ENCODE measurements at regions not wholly inside any gene's neighbourhood (a gene's known extent, or its start where the extent isn't known, plus 50 kb on each side); places are given as distances from the start of the nearest gene placed in this dataset.

DNA sequence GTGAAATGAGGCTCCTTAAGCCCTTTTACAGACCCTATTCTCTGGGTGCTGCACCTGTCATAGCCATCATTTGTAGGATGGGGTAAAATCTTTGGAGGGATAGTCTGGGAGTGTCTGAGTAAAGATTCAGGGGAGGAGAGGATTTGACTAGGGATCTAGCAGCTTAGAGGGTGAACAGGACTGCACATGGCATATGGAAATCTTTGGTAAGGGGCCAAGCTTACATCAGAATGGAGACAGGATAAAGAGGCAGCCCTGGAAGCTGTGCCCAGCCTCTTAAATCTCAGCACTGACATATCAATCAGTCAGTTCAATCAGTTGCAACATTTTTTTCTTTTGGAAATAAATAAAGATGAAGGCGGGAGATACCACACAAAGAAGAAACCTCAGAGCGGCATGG is 301.8 kb upstream of the CADM1 start:
- TF ChIP-seq PHF8 (IDR thresholded peaks at IDR 0.05; ENCODE audit: borderline replicate concordance, low read depth) (no peak), SREBF2 (IDR thresholded peaks at IDR 0.05) (no peak), RNF2 (IDR thresholded peaks at IDR 0.05; ENCODE audit: borderline replicate concordance, low read depth) (no peak), NR3C1 (IDR thresholded peaks at IDR 0.05) (no peak), NFE2L2 (conservative IDR thresholded peaks at IDR 0.05; ENCODE audit: low read length) (no peak)
- TF ChIP-seq, protein P1, sequence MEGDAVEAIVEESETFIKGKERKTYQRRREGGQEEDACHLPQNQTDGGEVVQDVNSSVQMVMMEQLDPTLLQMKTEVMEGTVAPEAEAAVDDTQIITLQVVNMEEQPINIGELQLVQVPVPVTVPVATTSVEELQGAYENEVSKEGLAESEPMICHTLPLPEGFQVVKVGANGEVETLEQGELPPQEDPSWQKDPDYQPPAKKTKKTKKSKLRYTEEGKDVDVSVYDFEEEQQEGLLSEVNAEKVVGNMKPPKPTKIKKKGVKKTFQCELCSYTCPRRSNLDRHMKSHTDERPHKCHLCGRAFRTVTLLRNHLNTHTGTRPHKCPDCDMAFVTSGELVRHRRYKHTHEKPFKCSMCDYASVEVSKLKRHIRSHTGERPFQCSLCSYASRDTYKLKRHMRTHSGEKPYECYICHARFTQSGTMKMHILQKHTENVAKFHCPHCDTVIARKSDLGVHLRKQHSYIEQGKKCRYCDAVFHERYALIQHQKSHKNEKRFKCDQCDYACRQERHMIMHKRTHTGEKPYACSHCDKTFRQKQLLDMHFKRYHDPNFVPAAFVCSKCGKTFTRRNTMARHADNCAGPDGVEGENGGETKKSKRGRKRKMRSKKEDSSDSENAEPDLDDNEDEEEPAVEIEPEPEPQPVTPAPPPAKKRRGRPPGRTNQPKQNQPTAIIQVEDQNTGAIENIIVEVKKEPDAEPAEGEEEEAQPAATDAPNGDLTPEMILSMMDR (IDR thresholded peaks at IDR 0.05), result no peak
